Cardiac muscle cell (in vitro differentiated cells and primary cell): ENCODE measurements at regions not wholly inside any gene's neighbourhood (a gene's known extent, or its start where the extent isn't known, plus 50 kb on each side); places are given as distances from the start of the nearest gene placed in this dataset.

Source experiments
- DNase-seq, 2 donors: peaks; one replicate each; pipeline versions ENCODE4 v3.0.0 to v3.0.0-alpha.2; 2010 to 2017; ENCODE audit warnings: low read depth in 1 of 2, low spot score in 1 of 2
- H3K27ac ChIP-seq: fragments of 200-600 bp; sonication (generic); 2 replicates; pipeline ENCODE4 v1.5.1; 2016
- H3K27me3 ChIP-seq: fragments of 200-600 bp; sonication (generic); 2 replicates; pipeline ENCODE4 v1.6.0; 2016; ENCODE audit warnings: control low read depth
- H3K36me3 ChIP-seq: fragments of 200-600 bp; sonication (generic); 2 replicates; pipeline ENCODE4 v1.5.1; 2016; ENCODE audit warnings: control low read depth
- H3K4me1 ChIP-seq: fragments of 200-600 bp; sonication (generic); 2 replicates; pipeline ENCODE4 v1.8.1; 2017; ENCODE audit warnings: low read depth, mild to moderate bottlenecking, mixed run types
- H3K4me3 ChIP-seq: fragments of 200-600 bp; sonication (generic); 2 replicates; pipeline ENCODE4 v1.5.1; 2016; ENCODE audit warnings: mild to moderate bottlenecking
- H3K9me3 ChIP-seq: fragments of 200-600 bp; sonication (generic); 2 replicates; pipeline ENCODE4 v1.5.1; 2017; ENCODE audit warnings: low read depth, mild to moderate bottlenecking, control low read depth
- CTCF ChIP-seq: IDR thresholded peaks from 2 replicates; pipeline ENCODE4 v1.5.1; 2012; ENCODE audit warnings: low read depth, mild to moderate bottlenecking, low read length

DNA sequence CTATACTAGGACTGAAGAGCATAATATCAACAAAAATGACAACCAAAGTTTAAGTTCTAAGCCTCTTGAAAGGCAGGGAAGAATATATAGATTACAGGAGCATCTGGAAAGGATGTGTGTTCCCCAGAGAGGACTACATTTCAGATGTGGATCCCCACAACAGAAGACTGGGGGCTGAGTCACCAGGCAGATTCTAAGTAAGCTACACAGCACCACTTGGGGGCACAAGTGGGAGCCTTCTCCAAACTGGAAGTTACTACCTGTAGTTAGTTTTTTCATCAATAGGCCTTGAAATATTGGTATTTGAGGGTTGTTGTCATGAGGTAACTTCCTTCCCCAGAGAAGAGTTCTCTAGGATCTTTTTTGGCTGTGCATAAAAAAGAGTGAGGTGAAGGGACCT is 836.1 kb downstream of the NLGN4Y start:
- DNase-seq = no peak
- no peaks in the 10 kb centered on the region for H3K27me3 ChIP-seq
- TF ChIP-seq CTCF = no peak

DNA sequence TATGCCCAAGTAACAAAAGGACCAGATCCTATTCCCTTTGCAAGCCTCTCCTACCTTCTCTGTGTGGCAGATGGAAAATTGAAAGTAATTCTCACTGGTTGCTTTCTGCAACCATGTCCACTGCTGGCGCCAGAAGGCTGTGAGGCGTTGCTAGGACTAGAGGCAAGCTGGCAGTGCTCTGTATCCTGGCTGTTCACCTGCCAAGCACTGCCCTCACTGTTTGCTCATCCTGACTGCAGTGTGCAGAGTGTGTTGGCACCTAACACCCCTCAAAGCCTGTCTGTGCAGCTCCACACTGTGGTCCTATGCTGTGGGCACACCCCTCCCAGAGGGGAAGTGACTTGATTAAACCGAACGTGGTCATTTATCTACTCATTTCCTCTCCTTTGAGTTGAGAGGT is 840.7 kb downstream of the NLGN4Y start:
- Histone ChIP-seq H3K9me3 (no peaks in the 10 kb centered on the region), H3K27ac (no peak overlapping the region), H3K27me3 (no peaks in the 10 kb centered on the region), H3K4me3 (no peak overlapping the region), H3K36me3 (no peaks in the 10 kb centered on the region), H3K4me1 (no peaks in the 10 kb centered on the region)
- no peak for TF ChIP-seq CTCF
- no peak for DNase-seq

More for the DNA sequence above, 836.1 kb downstream of the NLGN4Y start:
- H3K4me3 ChIP-seq = no peak overlapping the region
- no peaks in the 10 kb centered on the region for H3K9me3 ChIP-seq
- no peaks in the 10 kb centered on the region for H3K4me1 ChIP-seq
- no peak overlapping the region for H3K27ac ChIP-seq
- no peaks in the 10 kb centered on the region for H3K36me3 ChIP-seq

DNA sequence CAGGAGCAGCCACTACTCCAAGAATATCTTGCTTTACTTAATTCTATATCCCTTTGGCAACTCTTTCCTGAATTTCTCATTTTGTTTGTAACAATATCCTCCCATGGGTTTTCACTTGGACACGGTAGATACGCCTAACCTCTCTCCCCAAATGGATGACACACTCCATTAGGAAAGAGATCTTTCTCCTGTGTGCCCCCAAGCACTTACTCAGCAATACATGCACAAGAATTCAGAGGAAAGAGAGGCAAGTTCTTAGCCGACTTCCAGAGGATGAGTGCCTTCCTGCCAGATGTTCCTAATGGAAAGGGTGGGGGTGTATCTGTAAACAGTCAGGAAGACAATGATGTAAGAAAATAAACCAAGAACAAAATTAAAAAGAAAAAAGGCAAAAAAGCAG is 844.5 kb downstream of the NLGN4Y start:
- H3K36me3 ChIP-seq = no peaks in the 10 kb centered on the region
- no peak for TF ChIP-seq CTCF
- H3K4me3 ChIP-seq = no peak overlapping the region

GRCh38 chrY:15385178-15385577 is 860.8 kb downstream of the NLGN4Y start:
- TF ChIP-seq CTCF = no peak
- no peaks in the 10 kb centered on the region for H3K4me1 ChIP-seq
- H3K36me3 ChIP-seq = no peaks in the 10 kb centered on the region

More for the DNA sequence above, 844.5 kb downstream of the NLGN4Y start:
- H3K9me3 ChIP-seq = no peaks in the 10 kb centered on the region
- H3K4me1 ChIP-seq = no peaks in the 10 kb centered on the region
- no peak for DNase-seq
- no peaks in the 10 kb centered on the region for H3K27me3 ChIP-seq
- H3K27ac ChIP-seq = no peak overlapping the region

DNA sequence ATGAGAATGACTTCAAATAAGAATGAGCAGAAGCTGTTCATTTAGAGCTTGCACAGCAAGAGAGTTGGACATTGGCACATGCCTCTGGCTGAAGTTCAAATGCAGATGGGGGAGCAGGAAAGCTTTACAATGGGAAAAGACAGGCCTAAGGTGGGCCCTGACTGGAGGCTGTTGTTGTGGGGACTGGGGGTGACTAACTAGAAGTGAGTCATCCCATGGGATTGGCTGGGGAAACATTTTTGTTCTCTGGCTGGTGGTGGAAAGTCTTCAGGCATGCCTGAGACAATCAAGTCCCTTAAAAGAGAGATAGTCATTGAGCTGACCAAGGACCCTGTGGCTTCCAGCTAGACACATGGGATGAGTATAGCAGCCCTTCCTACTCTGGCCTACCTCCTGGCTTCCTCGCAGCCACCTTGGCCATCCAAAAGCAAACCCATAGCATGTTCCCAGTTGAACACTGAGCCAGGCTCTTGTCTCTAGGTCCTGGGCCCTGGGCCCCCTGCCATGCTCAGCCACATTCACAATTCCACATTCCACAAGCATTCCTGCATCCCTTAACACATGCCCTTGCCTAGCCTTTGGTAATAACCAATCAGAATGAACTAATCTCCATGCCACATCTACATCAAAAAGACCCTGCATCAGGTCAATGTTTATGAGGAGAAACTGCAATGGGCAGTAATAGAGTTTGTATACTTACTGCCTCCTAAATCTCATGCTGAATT is 873.4 kb downstream of the NLGN4Y start:
- Histone ChIP-seq H3K27ac (no peak overlapping the region), H3K4me3 (no peak overlapping the region), H3K27me3 (no peaks in the 10 kb centered on the region)

More at GRCh38 chrY:15385178-15385577, 860.8 kb downstream of the NLGN4Y start:
- no peak for DNase-seq
- Histone ChIP-seq H3K9me3 (no peaks in the 10 kb centered on the region), H3K27me3 (no peaks in the 10 kb centered on the region), H3K4me3 (no peak overlapping the region), H3K27ac (no peak overlapping the region)

More for the DNA sequence above, 873.4 kb downstream of the NLGN4Y start:
- no peak for DNase-seq
- Histone ChIP-seq H3K4me1 (no peaks in the 10 kb centered on the region), H3K36me3 (no peaks in the 10 kb centered on the region), H3K9me3 (no peaks in the 10 kb centered on the region)
- no peak for TF ChIP-seq CTCF
